ENCODE measurements at regions not wholly inside any gene's neighbourhood (a gene's known extent, or its start where the extent isn't known, plus 50 kb on each side); places are given as distances from the start of the nearest gene placed in this dataset.

DNA sequence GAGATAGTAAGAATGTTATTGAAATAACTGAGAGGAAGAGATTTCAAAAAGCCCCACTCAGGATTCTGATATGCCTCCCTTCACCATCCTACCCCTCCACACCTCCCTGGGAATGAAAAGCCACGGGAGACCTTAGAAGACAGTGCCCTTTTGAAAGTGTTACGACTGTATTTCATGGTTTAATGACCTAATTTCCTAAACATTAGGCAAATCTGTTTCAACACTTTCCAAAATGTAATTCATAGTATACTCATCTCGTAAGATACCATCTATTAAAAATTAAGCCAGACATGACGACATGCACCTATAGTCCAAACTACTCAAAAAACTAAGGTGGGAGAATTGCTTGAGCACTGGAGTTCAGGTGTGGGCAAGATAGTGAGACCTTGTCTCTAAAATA is 106.3 kb downstream of the HNRNPD start:
- Histone ChIP-seq H2AFZ (ENCODE audit: low read depth, low read length) (no peak overlapping the region), H3K4me3 (ENCODE audit: low read length) (no peak overlapping the region), H3F3A (ENCODE audit: insufficient read depth, low read length, poor library complexity, severe bottlenecking) (no peaks in the 10 kb centered on the region), H3K4me2 (ENCODE audit: low read length) (no peak overlapping the region), H3K9me2 (ENCODE audit: insufficient read depth, low read length) (no peaks in the 10 kb centered on the region), H3K27me3 (ENCODE audit: insufficient read depth, low read depth, low read length) (no peaks in the 10 kb centered on the region), H3K27ac (ENCODE audit: low read length) (no peak overlapping the region), H3K79me2 (replicated peaks; ENCODE audit: insufficient read depth, low read length) (no peaks in the 10 kb centered on the region), H3K9me3 (ENCODE audit: low read length) (no peaks in the 10 kb centered on the region), H4K20me1 (ENCODE audit: insufficient read depth) (no peaks in the 10 kb centered on the region), H3K36me3 (ENCODE audit: insufficient read depth, low read length) (no peaks in the 10 kb centered on the region), H3K9ac (ENCODE audit: low read length) (no peak overlapping the region)
- TF ChIP-seq TAF1 (IDR thresholded peaks at IDR 0.05; ENCODE audit: low read depth) (no peak), EZH2 (IDR thresholded peaks at IDR 0.05; ENCODE audit: borderline replicate concordance, insufficient read depth, low read length, poor library complexity, severe bottlenecking) (no peak), SMC3 (conservative IDR thresholded peaks at IDR 0.05; ENCODE audit: poor library complexity) (no peak), POLR2AphosphoS5 (IDR thresholded peaks at IDR 0.05) (no peak), RAD21 (conservative IDR thresholded peaks at IDR 0.05) (no peak), EP300 (conservative IDR thresholded peaks at IDR 0.05; ENCODE audit: poor library complexity, severe bottlenecking) (no peak), MXI1 (conservative IDR thresholded peaks at IDR 0.05; ENCODE audit: poor library complexity, severe bottlenecking) (no peak)
- TF ChIP-seq, protein P1, sequence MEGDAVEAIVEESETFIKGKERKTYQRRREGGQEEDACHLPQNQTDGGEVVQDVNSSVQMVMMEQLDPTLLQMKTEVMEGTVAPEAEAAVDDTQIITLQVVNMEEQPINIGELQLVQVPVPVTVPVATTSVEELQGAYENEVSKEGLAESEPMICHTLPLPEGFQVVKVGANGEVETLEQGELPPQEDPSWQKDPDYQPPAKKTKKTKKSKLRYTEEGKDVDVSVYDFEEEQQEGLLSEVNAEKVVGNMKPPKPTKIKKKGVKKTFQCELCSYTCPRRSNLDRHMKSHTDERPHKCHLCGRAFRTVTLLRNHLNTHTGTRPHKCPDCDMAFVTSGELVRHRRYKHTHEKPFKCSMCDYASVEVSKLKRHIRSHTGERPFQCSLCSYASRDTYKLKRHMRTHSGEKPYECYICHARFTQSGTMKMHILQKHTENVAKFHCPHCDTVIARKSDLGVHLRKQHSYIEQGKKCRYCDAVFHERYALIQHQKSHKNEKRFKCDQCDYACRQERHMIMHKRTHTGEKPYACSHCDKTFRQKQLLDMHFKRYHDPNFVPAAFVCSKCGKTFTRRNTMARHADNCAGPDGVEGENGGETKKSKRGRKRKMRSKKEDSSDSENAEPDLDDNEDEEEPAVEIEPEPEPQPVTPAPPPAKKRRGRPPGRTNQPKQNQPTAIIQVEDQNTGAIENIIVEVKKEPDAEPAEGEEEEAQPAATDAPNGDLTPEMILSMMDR (IDR thresholded peaks at IDR 0.05; ENCODE audit: poor library complexity, severe bottlenecking): no peak
- TF ChIP-seq, protein P2, sequence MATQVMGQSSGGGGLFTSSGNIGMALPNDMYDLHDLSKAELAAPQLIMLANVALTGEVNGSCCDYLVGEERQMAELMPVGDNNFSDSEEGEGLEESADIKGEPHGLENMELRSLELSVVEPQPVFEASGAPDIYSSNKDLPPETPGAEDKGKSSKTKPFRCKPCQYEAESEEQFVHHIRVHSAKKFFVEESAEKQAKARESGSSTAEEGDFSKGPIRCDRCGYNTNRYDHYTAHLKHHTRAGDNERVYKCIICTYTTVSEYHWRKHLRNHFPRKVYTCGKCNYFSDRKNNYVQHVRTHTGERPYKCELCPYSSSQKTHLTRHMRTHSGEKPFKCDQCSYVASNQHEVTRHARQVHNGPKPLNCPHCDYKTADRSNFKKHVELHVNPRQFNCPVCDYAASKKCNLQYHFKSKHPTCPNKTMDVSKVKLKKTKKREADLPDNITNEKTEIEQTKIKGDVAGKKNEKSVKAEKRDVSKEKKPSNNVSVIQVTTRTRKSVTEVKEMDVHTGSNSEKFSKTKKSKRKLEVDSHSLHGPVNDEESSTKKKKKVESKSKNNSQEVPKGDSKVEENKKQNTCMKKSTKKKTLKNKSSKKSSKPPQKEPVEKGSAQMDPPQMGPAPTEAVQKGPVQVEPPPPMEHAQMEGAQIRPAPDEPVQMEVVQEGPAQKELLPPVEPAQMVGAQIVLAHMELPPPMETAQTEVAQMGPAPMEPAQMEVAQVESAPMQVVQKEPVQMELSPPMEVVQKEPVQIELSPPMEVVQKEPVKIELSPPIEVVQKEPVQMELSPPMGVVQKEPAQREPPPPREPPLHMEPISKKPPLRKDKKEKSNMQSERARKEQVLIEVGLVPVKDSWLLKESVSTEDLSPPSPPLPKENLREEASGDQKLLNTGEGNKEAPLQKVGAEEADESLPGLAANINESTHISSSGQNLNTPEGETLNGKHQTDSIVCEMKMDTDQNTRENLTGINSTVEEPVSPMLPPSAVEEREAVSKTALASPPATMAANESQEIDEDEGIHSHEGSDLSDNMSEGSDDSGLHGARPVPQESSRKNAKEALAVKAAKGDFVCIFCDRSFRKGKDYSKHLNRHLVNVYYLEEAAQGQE (IDR thresholded peaks at IDR 0.05; ENCODE audit: borderline replicate concordance): no peak

DNA sequence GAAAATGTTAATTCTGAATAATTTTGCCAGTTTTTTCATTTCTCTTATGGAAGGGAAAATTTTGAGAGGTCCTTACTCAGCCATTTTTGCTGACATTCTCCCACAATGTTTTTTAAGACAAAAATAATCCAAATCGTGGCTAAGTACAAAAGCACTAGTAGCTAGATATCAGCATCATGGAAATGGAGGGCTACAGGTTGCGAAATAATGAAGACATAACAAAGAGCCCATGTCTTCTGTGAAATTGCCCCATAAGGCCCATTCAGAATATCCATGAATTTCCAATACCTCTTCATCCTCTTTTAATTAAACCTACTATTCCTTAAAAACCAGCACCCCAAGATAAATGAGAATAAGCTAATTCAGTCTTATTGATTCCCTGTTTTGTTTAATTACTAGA is 107.4 kb downstream of the HNRNPD start:
- no peaks in the 10 kb centered on the region for H3F3A ChIP-seq (ENCODE audit: insufficient read depth, low read length, poor library complexity, severe bottlenecking)
- no peak overlapping the region for H3K4me2 ChIP-seq (ENCODE audit: low read length)
- no peaks in the 10 kb centered on the region for H3K27me3 ChIP-seq (ENCODE audit: insufficient read depth, low read depth, low read length)
- H3K79me2 ChIP-seq (replicated peaks; ENCODE audit: insufficient read depth, low read length): no peaks in the 10 kb centered on the region
- H3K9me2 ChIP-seq (ENCODE audit: insufficient read depth, low read length): no peaks in the 10 kb centered on the region
- no peaks in the 10 kb centered on the region for H3K9me3 ChIP-seq (ENCODE audit: low read length)
- H3K27ac ChIP-seq (ENCODE audit: low read length): no peak overlapping the region
- no peak overlapping the region for H3K9ac ChIP-seq (ENCODE audit: low read length)
- H3K36me3 ChIP-seq (ENCODE audit: insufficient read depth, low read length): no peaks in the 10 kb centered on the region
- H4K20me1 ChIP-seq (ENCODE audit: insufficient read depth): no peaks in the 10 kb centered on the region
- TF ChIP-seq SMC3 (conservative IDR thresholded peaks at IDR 0.05; ENCODE audit: poor library complexity) (no peak), TAF1 (IDR thresholded peaks at IDR 0.05; ENCODE audit: low read depth) (no peak)
- TF ChIP-seq, protein P1 (IDR thresholded peaks at IDR 0.05; ENCODE audit: poor library complexity, severe bottlenecking): no peak
- no peak overlapping the region for H3K4me3 ChIP-seq (ENCODE audit: low read length)
- H2AFZ ChIP-seq (ENCODE audit: low read depth, low read length): no peak overlapping the region
